CD4-positive, CD25-positive, alpha-beta regulatory T cell (primary cell): ENCODE measurements at regions not wholly inside any gene's neighbourhood (a gene's known extent, or its start where the extent isn't known, plus 50 kb on each side); places are given as distances from the start of the nearest gene placed in this dataset.
"Not testable (repeated sequence)": the region's sequence is repeated elsewhere in the genome, so short reads cannot be mapped to it uniquely, and the experiment has no call there.

ENCODE experiments used
- ATAC-seq, 2 donors: fragments of 150-1000 bp; cut with Tn5 transposase; one replicate each; pipeline ENCODE4 v1.10.0; 2021; ENCODE audit warnings: low read depth in 2 of 2, moderate number of reproducible peaks in 2 of 2, moderate library complexity in 1 of 2
- DNase-seq, 3 donors: peaks; one replicate each; pipeline versions ENCODE4 v3.0.0 to v3.0.0-alpha.2; 2012 to 2022; ENCODE audit warnings: mixed read lengths in 1 of 3
- H3K27ac ChIP-seq: one replicate; pipeline ENCODE4 v1.7.0; 2013; ENCODE audit warnings: mild to moderate bottlenecking, low read length; ENCODE audit not compliant: insufficient read depth, poor library complexity, severe bottlenecking
- H3K27me3 ChIP-seq: one replicate; pipeline ENCODE4 v1.7.0; 2013; ENCODE audit warnings: low read length; ENCODE audit not compliant: control insufficient read depth, insufficient read depth
- H3K36me3 ChIP-seq: one replicate; pipeline ENCODE4 v1.7.0; 2013; ENCODE audit warnings: mild to moderate bottlenecking, low read length, moderate library complexity; ENCODE audit not compliant: control insufficient read depth, insufficient read depth
- H3K4me1 ChIP-seq: 2 replicates; pipeline ENCODE4 v1.7.0; 2013; ENCODE audit warnings: mild to moderate bottlenecking, low read length; ENCODE audit not compliant: insufficient read depth, control insufficient read depth, poor library complexity, severe bottlenecking
- H3K4me3 ChIP-seq: one replicate; pipeline ENCODE4 v1.7.0; 2013; ENCODE audit warnings: low read depth, mild to moderate bottlenecking, low read length, moderate library complexity
- H3K9me3 ChIP-seq, 2 experiments: 1 replicate in 1 of 2; 2 replicates in 1 of 2; pipeline ENCODE4 v1.7.0; 2013; ENCODE audit warnings: low read length in 2 of 2, mild to moderate bottlenecking in 1 of 2, moderate library complexity in 1 of 2; ENCODE audit not compliant: control insufficient read depth in 2 of 2
- H3K27ac Mint-ChIP-seq, 3 donors: one replicate each; pipeline ENCODE4 v1.8.0; 2020 to 2022; ENCODE audit warnings: mild to moderate bottlenecking in 3 of 3, mixed read lengths in 3 of 3, moderate library complexity in 2 of 3
- H3K27me3 Mint-ChIP-seq: one replicate; pipeline ENCODE4 v1.8.0; 2022; ENCODE audit warnings: mild to moderate bottlenecking, mixed read lengths
- H3K36me3 Mint-ChIP-seq: one replicate; pipeline ENCODE4 v1.8.0; 2020; ENCODE audit warnings: mixed read lengths
- H3K4me1 Mint-ChIP-seq, 4 donors: one replicate each; pipeline ENCODE4 v1.8.0; 2020 to 2022; ENCODE audit warnings: mixed read lengths in 4 of 4, mild to moderate bottlenecking in 1 of 4
- H3K4me3 Mint-ChIP-seq, 4 donors: one replicate each; pipeline ENCODE4 v1.8.0; 2020 to 2022; ENCODE audit warnings: mild to moderate bottlenecking in 4 of 4, mixed read lengths in 4 of 4, moderate library complexity in 3 of 4
- H3K9me3 Mint-ChIP-seq, 7 donors: one replicate each; pipeline ENCODE4 v1.8.0; 2020 to 2022; ENCODE audit warnings: mixed read lengths in 7 of 7, mild to moderate bottlenecking in 3 of 7, moderate library complexity in 2 of 7

- H3K4me1 ChIP-seq, H3K9me3 ChIP-seq, H3K36me3 Mint-ChIP-seq, H3K27ac ChIP-seq, H3K4me3 ChIP-seq, H3K4me3 Mint-ChIP-seq, DNase-seq, H3K27me3 Mint-ChIP-seq, ATAC-seq, H3K36me3 ChIP-seq, H3K27me3 ChIP-seq, H3K4me1 Mint-ChIP-seq, H3K27ac Mint-ChIP-seq: not testable (repeated sequence)
- H3K9me3 Mint-ChIP-seq: peaks cover 0 to 14% (median 2%) of the 10 kb centered on the region in 7 donors
These were observed 209.8 kb downstream of the PCDH20 start for GRCh38 chr13:61205898-61206297.

- Mint-ChIP-seq H3K27ac (no peak overlapping the region), H3K27me3 (no peaks in the 10 kb centered on the region), H3K9me3 (peaks cover 0 to 14% (median 2%) of the 10 kb centered on the region in 7 donors), H3K36me3 (no peaks in the 10 kb centered on the region), H3K4me3 (no peak overlapping the region), H3K4me1 (no peaks in the 10 kb centered on the region)
- H3K27me3 ChIP-seq: no peaks in the 10 kb centered on the region
- ATAC-seq: no peak
- H3K27ac ChIP-seq: no peak overlapping the region
- H3K4me3 ChIP-seq: no peak overlapping the region
- no peaks in the 10 kb centered on the region for H3K36me3 ChIP-seq
- DNase-seq: no peak
- no peaks in the 10 kb centered on the region for H3K9me3 ChIP-seq
- no peaks in the 10 kb centered on the region for H3K4me1 ChIP-seq
These were observed 211.6 kb downstream of the PCDH20 start for GRCh38 chr13:61204025-61204424.

DNA sequence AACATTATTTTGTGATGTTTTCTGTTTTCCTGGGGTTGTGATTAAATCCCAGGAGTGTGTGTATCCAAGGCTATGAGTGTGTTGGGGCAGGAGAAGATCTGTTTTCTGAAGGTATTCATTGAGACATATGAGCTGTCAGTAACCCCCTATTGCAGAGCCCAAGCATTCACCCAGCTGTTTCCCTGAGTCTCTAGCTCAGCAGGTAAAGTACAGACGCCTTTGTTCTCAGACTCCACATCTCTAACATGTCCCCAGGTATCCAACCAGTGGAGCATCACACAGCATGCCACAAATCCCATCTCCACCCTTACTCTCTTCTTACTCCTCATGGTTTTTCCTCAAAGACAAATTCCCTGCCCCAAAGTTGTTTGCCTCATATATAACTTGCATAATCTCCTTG, 213.6 kb downstream of the PCDH20 start:
- Mint-ChIP-seq H3K36me3 (no peaks in the 10 kb centered on the region), H3K27ac (no peak overlapping the region), H3K4me1 (no peaks in the 10 kb centered on the region), H3K9me3 (peaks cover 0 to 14% (median 2%) of the 10 kb centered on the region in 7 donors), H3K4me3 (no peak overlapping the region), H3K27me3 (no peaks in the 10 kb centered on the region)
- H3K4me3 ChIP-seq: no peak overlapping the region
- ATAC-seq: no peak
- H3K36me3 ChIP-seq: no peaks in the 10 kb centered on the region
- H3K27ac ChIP-seq: no peak overlapping the region
- DNase-seq: no peak
- no peaks in the 10 kb centered on the region for H3K4me1 ChIP-seq
- H3K27me3 ChIP-seq: no peaks in the 10 kb centered on the region
- H3K9me3 ChIP-seq: no peaks in the 10 kb centered on the region

GRCh38 chr13:61192826-61193225, 222.8 kb downstream of the PCDH20 start:
- DNase-seq (no peak), ATAC-seq (no peak)
- Histone ChIP-seq H3K9me3 (no peaks in the 10 kb centered on the region), H3K36me3 (no peaks in the 10 kb centered on the region), H3K27me3 (no peaks in the 10 kb centered on the region), H3K4me3 (no peak overlapping the region), H3K27ac (no peak overlapping the region), H3K4me1 (no peaks in the 10 kb centered on the region)
- Mint-ChIP-seq H3K27me3 (no peaks in the 10 kb centered on the region), H3K36me3 (no peaks in the 10 kb centered on the region), H3K4me1 (no peaks in the 10 kb centered on the region), H3K27ac (no peak overlapping the region), H3K9me3 (peaks cover 3 to 15% (median 4%) of the 10 kb centered on the region in 7 donors), H3K4me3 (no peak overlapping the region)

DNA sequence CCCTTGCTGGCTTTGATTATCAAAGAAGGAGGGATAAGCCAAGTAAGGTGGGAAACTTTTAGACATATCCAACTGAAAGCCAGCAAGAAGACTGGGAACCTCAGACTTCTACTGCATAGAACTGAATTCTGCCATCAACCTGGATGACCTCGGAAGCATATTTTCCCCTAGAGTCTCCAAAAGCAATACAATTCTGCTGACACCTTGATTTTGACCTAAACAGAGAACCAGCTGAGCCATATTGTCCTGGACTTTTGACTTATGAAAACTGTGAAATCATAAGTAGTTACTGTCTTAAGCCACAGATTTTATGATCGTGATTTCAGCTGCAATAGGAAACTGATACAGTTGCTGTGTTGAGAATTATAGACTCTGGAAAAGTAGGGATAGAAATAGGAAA, 227.6 kb downstream of the PCDH20 start:
- H3K4me1 Mint-ChIP-seq: no peaks in the 10 kb centered on the region
- H3K27me3 Mint-ChIP-seq: no peaks in the 10 kb centered on the region
- Histone ChIP-seq H3K4me3 (no peak overlapping the region), H3K9me3 (no peaks in the 10 kb centered on the region), H3K36me3 (no peaks in the 10 kb centered on the region), H3K27me3 (no peaks in the 10 kb centered on the region), H3K27ac (no peak overlapping the region), H3K4me1 (no peaks in the 10 kb centered on the region)
- H3K27ac Mint-ChIP-seq: no peak overlapping the region
- H3K4me3 Mint-ChIP-seq: no peak overlapping the region
- no peaks in the 10 kb centered on the region for H3K36me3 Mint-ChIP-seq
- no peak for DNase-seq
- ATAC-seq: no peak
- H3K9me3 Mint-ChIP-seq: peaks cover 0 to 16% (median 5%) of the 10 kb centered on the region in 7 donors

DNA sequence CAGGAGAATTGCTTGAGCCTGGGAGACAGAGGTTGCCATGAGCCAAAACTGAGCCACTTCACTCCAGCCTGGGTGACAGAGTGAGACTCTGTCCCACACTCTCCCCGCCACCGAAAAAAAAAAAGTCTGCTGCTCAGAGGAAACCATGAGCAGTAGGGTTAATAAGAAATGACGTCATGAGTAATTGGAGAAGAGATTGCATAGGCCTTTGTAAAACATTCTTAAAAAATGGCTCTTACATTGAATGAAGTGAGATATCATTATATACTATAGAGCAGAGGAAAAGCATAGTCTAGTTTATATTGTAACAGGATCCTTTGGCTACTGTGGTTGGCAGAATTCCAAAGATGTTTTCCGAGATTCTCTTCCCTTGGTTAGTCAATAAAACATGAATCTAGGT, 228.2 kb downstream of the PCDH20 start:
- Mint-ChIP-seq H3K4me1 (no peaks in the 10 kb centered on the region), H3K36me3 (no peaks in the 10 kb centered on the region), H3K9me3 (peaks cover 0 to 14% (median 5%) of the 10 kb centered on the region in 7 donors), H3K27ac (no peak overlapping the region), H3K27me3 (no peaks in the 10 kb centered on the region), H3K4me3 (no peak overlapping the region)
- Histone ChIP-seq H3K36me3 (no peaks in the 10 kb centered on the region), H3K4me1 (no peaks in the 10 kb centered on the region), H3K27ac (no peak overlapping the region), H3K9me3 (no peaks in the 10 kb centered on the region), H3K4me3 (no peak overlapping the region), H3K27me3 (no peaks in the 10 kb centered on the region)
- DNase-seq (no peak), ATAC-seq (no peak)

- Mint-ChIP-seq H3K9me3 (peaks cover 0 to 19% (median 5%) of the 10 kb centered on the region in 7 donors), H3K27ac (no peak overlapping the region), H3K36me3 (no peaks in the 10 kb centered on the region), H3K4me3 (no peak overlapping the region), H3K4me1 (no peaks in the 10 kb centered on the region), H3K27me3 (no peaks in the 10 kb centered on the region)
- Histone ChIP-seq H3K4me3 (no peak overlapping the region), H3K36me3 (no peaks in the 10 kb centered on the region), H3K9me3 (no peaks in the 10 kb centered on the region), H3K27ac (no peak overlapping the region), H3K4me1 (no peaks in the 10 kb centered on the region), H3K27me3 (no peaks in the 10 kb centered on the region)
- DNase-seq (no peak), ATAC-seq (no peak)
These were observed 232.0 kb downstream of the PCDH20 start for GRCh38 chr13:61183670-61184069.

GRCh38 chr13:61180234-61180633, 235.4 kb downstream of the PCDH20 start:
- Histone ChIP-seq H3K27me3 (no peaks in the 10 kb centered on the region), H3K4me3 (no peak overlapping the region), H3K36me3 (no peaks in the 10 kb centered on the region), H3K9me3 (no peaks in the 10 kb centered on the region), H3K4me1 (no peaks in the 10 kb centered on the region), H3K27ac (no peak overlapping the region)
- H3K27ac Mint-ChIP-seq: no peak overlapping the region
- no peak overlapping the region for H3K4me3 Mint-ChIP-seq
- H3K4me1 Mint-ChIP-seq: no peaks in the 10 kb centered on the region
- DNase-seq: no peak
- no peaks in the 10 kb centered on the region for H3K27me3 Mint-ChIP-seq
- H3K36me3 Mint-ChIP-seq: no peaks in the 10 kb centered on the region
- peaks cover 0 to 14% (median 1%) of the 10 kb centered on the region in 7 donors for H3K9me3 Mint-ChIP-seq
- no peak for ATAC-seq
